ENCODE measurements at regions not wholly inside any gene's neighbourhood (a gene's known extent, or its start where the extent isn't known, plus 50 kb on each side); places are given as distances from the start of the nearest gene placed in this dataset.

- no peak for DNase-seq (ENCODE audit: low read depth)
These were observed 112.3 kb upstream of the ANKH start for GRCh38 chr5:14983666-14984441.

- DNase-seq (ENCODE audit: low read depth) = no peak
These were observed 109.1 kb upstream of the ANKH start for GRCh38 chr5:14980698-14981097.

GRCh38 chr5:14977058-14977685 is 105.6 kb upstream of the ANKH start:
- DNase-seq (ENCODE audit: low read depth) = no peak

- DNase-seq (ENCODE audit: low read depth) = no peak
These were observed 104.9 kb upstream of the ANKH start for GRCh38 chr5:14976486-14976885.

GRCh38 chr5:14971873-14972272 is 100.3 kb upstream of the ANKH start:
- DNase-seq (ENCODE audit: low read depth) = no peak

- DNase-seq (ENCODE audit: low read depth) = no peak
These were observed 97.2 kb upstream of the ANKH start for GRCh38 chr5:14968796-14969195.

GRCh38 chr5:14967166-14967565 is 95.6 kb upstream of the ANKH start:
- DNase-seq (ENCODE audit: low read depth) = no peak

GRCh38 chr5:14965815-14966214 is 94.2 kb upstream of the ANKH start:
- no peak for DNase-seq (ENCODE audit: low read depth)

GRCh38 chr5:14962604-14963003 is 91.0 kb upstream of the ANKH start:
- no peak for DNase-seq (ENCODE audit: low read depth)

GRCh38 chr5:14960120-14960462 is 88.5 kb upstream of the ANKH start:
- no peak for DNase-seq (ENCODE audit: low read depth)

GRCh38 chr5:14959399-14960119 is 88.0 kb upstream of the ANKH start:
- DNase-seq (ENCODE audit: low read depth) = no peak

- DNase-seq (ENCODE audit: low read depth) = no peak
These were observed 86.6 kb upstream of the ANKH start for GRCh38 chr5:14958188-14958587.

GRCh38 chr5:14956423-14957046 is 85.0 kb upstream of the ANKH start:
- DNase-seq (ENCODE audit: low read depth) = no peak

- no peak for DNase-seq (ENCODE audit: low read depth)
These were observed 83.2 kb upstream of the ANKH start for GRCh38 chr5:14954616-14955343.

GRCh38 chr5:14954216-14954615 is 82.6 kb upstream of the ANKH start:
- DNase-seq (ENCODE audit: low read depth) = no peak

GRCh38 chr5:14953075-14953607 is 81.6 kb upstream of the ANKH start:
- no peak for DNase-seq (ENCODE audit: low read depth)

GRCh38 chr5:14948383-14948782 is 76.8 kb upstream of the ANKH start:
- no peak for DNase-seq (ENCODE audit: low read depth)

- DNase-seq (ENCODE audit: low read depth) = peak; percentile 10
These were observed 75.4 kb upstream of the ANKH start for GRCh38 chr5:14946815-14947620.

GRCh38 chr5:14945450-14945849 is 73.9 kb upstream of the ANKH start:
- no peak for DNase-seq (ENCODE audit: low read depth)

- DNase-seq (ENCODE audit: low read depth) = no peak
These were observed 73.4 kb upstream of the ANKH start for GRCh38 chr5:14944996-14945395.

- DNase-seq (ENCODE audit: low read depth) = no peak
These were observed 72.8 kb upstream of the ANKH start for GRCh38 chr5:14944350-14944739.

Measured in activated gamma-delta T cell treated with anti-CD3 and anti-CD28 coated beads, Interleukin-2, amount 50 U/mL, for 16 hours (primary cell).